ENCODE measurements at regions not wholly inside any gene's neighbourhood (a gene's known extent, or its start where the extent isn't known, plus 50 kb on each side); places are given as distances from the start of the nearest gene placed in this dataset.

DNA sequence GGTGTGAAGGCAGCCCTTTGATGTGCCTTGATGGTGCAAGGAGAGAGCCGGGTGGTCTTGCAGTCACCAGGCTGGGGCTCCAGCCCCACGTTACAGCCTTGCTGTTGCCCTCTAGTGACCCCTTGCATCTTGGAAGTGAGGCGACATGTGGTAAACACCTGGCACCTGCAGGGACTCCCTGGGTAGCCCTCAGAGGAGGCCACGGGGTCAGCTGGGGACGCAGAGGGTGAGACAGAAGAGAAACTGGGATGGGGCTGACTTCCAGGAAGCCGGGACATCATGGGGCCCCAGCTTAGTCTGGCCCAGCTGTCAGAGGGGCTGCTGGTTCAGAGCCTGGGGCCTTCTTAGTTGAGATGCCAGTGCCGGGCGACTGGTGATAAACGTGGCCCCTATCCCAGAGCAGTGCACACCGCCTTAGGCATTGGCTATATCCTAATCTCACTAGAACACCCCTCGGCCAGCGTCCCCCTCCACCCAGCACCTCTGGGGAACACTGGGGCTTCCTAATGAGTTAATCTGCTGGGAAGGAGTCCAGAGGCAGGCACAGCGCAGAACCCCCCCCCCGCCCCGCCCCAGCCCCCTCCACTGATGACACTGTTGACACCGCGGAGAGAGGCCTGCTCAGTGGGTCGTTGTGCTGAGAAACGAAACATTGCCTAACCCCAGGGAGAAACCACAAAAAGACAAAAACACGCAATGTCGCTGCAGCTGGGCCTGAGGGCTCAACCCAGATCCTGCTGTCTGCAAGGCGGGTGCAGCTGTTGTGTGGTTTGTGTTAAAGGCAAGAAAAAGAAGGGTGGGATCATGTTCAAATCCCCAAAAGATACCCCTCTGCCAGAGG lies 60.5 kb upstream of the KLF13 start:
- TF ChIP-seq, protein P1, sequence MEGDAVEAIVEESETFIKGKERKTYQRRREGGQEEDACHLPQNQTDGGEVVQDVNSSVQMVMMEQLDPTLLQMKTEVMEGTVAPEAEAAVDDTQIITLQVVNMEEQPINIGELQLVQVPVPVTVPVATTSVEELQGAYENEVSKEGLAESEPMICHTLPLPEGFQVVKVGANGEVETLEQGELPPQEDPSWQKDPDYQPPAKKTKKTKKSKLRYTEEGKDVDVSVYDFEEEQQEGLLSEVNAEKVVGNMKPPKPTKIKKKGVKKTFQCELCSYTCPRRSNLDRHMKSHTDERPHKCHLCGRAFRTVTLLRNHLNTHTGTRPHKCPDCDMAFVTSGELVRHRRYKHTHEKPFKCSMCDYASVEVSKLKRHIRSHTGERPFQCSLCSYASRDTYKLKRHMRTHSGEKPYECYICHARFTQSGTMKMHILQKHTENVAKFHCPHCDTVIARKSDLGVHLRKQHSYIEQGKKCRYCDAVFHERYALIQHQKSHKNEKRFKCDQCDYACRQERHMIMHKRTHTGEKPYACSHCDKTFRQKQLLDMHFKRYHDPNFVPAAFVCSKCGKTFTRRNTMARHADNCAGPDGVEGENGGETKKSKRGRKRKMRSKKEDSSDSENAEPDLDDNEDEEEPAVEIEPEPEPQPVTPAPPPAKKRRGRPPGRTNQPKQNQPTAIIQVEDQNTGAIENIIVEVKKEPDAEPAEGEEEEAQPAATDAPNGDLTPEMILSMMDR (IDR thresholded peaks at IDR 0.05; ENCODE audit: low read length) = peak; percentile 52
- TF ChIP-seq EZH2 (IDR thresholded peaks at IDR 0.05; ENCODE audit: borderline replicate concordance, low read length) = no peak

All from OCI-LY1 (cell line).